Activated CD4-positive, CD25-positive, alpha-beta regulatory T cell treated with anti-CD3 and anti-CD28 coated beads, Interleukin-2, amount 50 U/mL, for 72 hours (primary cell): ENCODE measurements at regions not wholly inside any gene's neighbourhood (a gene's known extent, or its start where the extent isn't known, plus 50 kb on each side); places are given as distances from the start of the nearest gene placed in this dataset.

Experiments used
- DNase-seq: peaks from one replicate; pipeline ENCODE4 v3.0.0; 2021

DNA sequence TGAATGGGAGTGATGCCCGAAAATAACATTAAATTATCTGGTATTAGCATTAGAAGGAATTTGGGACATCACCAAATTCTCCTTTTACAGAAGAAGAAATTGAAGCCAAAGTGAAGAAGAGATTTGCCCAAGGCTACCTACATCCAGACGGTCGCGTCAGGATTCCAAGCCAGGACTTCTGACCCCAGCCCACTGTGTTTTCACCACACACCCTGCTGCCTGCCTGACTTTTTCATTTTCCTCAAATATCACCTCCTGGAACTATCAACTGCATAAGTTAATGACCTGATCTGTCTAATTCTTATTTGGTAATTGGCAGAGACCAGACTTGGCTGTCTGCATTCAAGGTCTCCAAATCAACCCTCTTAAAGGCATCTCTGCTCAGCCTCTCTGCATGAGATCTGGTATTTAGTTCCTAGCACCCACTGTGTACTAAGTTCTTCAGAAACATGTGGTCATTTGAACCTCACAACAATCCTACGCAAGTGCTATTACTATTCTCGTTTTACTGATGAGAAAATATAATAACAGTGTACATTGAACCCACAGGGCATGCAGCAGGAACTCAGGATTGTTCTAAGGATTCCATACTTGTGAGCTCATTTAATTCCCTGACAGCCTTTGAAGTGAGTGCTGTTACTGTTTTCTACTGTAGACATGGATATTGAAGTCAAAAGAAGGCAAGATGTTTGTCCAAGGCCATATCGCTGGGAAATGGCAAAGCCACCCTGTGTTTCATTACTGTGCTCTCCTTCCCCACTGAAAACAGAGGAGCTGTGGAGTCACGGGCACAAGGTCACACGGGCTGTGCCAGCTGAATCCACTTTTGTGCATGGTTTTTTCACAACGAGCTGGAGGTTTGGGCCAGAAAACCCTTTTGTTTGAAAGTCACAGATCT is 195.2 kb upstream of the C1QTNF7 start:
- no peak for DNase-seq

DNA sequence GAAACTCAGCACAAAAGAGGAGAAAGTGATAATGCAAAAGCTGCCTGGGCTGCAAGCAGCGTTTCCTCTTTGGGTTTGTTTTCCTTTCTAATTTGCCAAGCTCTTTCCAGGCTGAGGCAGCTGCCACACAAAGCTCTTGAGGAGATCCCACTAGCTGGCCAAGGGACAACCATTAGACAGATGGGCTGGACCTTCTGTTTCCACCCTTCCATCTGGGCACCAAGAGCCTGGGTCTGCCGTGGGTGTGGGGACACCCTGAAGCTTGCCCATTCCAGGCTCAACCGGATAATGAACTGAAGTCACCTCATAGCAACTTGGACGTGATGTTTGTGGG is 194.6 kb upstream of the C1QTNF7 start:
- no peak for DNase-seq

DNA sequence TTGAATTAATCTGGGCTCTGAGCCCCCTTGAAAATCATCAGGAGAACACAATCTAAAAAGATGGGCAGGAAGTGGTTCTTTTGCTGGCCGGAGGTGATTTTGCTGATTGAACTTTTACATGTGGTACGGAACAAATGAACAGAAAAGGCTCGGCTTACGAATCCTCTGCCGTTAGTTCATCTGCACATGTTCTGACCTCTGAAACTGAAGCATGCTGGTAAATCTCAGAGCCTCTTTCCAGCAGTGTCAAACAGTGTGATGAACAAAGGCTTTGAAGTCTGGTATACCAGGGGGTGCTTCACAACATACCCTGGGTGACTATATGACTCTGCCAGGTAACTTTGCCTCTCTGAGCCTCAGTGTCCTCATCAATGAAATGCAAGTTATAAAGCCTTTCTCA is 194.2 kb upstream of the C1QTNF7 start:
- no peak for DNase-seq

DNA sequence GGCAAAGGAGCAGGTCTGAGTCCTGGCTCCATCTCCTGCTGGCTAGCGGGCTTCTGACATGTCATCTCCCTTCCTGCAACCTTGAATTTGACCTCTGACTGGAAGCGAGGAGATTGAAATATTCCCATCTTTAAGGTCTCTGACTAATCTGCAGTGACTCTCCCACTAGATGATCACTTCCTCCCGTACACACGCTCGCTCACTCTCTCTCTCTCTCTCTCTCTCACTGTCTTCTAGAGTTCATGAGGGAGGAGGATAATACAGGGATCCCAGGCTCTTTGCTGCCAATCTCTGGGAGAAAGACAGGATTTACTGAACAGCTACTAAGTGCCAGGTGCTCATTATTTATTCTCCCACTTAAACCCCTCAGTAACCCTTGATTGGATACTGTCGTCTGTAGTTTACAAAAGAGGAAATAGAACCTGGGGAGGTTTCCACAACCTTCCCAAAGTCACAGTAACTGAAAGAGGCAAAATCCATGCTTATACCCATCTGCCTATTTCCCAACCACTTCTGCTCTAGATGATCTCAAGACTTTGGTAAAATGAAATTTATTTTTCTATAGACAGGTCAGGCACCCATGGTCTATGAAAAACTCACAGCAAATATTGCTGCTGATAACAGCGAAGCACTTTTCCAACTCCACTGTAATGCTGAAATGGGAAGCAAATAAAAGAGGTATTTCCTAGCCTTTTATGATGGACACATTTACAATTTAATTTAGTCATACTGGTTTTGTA is 193.5 kb upstream of the C1QTNF7 start:
- DNase-seq, result no peak

DNA sequence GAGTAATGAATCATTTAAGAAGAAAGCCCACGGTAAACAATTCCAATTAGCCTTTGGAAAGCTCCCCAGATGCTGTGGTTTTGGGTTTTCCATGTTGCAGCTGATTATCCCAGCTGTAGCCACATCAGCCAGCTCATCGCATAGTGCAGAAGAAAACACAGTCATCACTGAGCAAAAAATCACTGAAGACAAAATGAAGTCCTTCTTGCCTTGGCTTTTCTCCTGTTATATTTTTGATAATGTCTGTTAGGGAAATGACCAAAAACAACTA is 193.0 kb upstream of the C1QTNF7 start:
- DNase-seq, result no peak

DNA sequence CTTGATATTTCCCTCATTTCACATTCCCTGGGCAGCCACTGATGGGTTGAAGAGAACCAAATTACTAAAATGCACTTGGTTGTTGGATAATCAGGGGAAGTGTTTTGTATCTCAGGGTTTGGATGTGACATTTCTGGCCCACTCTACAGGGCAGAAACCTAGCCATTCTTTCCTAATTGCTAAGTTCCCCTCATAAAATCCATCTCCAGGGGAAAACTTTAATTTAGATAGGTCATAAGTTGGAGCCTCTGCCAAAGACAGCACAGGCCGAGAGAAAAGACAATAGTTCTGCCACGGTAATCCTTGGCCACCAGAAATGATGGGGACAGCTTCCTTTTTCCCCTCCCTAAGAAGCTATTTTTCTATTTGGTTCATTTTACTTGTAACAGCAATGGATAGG is 192.7 kb upstream of the C1QTNF7 start:
- no peak for DNase-seq

DNA sequence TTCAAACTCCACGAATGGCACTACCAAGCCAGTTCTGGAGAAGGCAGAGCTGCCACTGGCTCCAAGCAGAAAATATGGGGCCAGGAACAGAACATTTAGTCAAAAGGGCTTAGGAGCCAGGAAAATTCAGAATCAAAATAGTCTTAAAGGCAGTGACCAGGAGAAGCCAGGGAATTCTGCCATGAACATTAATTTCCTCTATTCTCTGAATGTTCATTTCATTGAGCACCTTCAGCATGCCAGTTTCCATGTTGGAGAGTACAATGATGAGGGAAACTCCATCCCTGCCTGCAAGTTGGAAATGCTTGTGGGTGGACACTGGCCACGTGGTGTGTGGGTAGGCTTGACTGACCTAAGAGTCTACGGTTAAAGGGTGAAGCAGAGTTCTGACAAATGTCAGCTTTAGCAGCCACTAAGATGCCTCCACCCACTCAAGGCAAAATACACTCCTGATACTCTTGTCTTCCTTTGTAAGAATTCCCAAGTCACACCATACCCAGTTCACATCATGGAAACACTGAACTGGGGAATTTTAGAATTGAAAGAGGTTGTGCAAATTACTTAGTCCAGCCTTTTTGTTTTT is 190.1 kb upstream of the C1QTNF7 start:
- no peak for DNase-seq

DNA sequence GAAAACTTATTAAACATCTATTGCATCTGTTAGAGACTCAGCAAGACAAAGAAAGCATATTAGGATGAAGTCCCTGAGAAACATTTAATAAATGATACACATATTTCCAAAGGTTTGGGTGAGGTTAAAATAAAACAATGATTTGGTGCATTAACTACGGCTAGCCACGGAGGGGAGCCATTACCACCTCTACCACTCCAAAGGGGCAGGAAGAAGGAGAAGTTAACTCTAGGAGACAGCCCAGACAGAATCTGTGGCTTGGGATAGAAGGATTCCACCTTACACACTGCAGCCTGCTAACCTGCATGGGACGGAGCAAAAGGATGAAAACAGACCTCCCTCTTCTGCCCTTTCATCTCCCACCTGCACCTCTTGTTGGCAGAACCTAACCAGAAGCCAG is 189.1 kb upstream of the C1QTNF7 start:
- no peak for DNase-seq

DNA sequence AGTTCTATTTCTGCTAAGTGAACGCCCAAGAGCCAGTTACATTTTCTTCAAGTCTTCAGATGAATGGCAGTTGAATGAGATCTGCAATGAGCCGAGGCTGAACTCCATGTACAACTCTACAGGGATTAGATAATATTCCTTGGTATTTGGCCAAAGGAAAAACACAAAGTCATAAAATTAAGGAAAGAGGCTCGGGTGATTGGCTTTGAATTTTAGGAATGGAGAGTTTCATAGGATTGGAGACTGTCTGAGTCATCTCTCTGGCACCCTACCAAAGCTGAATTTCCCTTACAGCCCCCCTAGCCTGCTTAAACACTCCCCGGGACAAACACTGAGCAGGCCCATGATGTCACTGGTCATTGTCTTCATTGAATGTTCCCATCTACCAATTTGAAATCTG is 188.0 kb upstream of the C1QTNF7 start:
- no peak for DNase-seq

DNA sequence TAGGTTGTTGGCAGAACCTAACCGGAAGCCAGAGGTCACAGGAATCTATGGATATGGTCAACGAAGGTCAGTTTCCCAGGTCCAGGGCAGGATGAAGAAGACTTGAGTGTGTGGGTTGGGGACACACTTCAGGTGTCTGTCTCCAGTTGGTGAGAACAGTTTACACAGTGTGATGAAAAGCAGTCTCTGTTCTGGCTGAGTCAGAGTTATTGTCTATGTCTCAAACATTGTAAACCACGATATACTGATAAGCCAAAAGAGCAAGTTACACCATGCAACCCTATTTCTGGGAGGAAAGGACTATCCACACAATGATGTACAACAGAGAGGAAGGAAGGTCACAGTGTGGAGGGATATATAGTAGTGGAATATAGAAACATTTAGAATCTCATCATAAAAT is 187.1 kb upstream of the C1QTNF7 start:
- no peak for DNase-seq

DNA sequence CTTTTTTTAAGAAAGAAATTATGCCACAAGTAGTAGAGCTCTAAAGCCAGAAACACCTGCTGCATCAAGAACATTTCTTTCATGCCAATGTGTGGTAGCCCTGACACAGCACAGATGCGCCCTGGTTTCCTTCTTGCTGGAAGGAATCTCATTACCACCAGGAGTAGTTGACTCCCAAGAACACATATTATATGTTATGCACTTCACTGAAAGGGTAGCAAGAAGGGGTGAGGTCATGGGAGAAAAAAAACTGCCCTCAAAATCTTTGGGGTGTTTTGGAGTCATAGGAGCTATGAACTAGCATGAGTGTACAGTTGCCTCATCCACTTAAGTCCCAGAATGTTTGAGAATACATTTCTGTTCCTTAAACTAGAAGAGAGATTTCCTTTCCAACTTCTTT is 185.8 kb upstream of the C1QTNF7 start:
- DNase-seq, result no peak

DNA sequence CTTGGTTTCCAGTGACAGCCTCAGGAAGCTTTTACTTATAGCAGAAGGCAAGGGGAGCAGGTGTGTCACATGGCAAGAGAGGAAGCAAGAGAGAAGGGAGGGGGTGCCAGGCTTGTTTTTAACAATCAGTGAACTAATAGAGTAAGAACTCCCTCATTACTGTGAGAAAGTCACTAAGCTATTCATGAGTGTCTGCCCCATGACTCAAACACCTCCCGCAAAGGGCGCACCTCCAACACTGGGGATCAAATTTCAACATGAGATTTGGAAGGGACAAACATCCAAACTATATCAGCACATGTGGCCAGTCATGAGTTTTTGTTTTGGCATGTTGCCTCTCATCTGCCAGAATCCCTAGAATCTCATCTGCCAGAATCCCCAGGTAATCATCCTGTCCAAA is 183.5 kb upstream of the C1QTNF7 start:
- DNase-seq, result no peak

DNA sequence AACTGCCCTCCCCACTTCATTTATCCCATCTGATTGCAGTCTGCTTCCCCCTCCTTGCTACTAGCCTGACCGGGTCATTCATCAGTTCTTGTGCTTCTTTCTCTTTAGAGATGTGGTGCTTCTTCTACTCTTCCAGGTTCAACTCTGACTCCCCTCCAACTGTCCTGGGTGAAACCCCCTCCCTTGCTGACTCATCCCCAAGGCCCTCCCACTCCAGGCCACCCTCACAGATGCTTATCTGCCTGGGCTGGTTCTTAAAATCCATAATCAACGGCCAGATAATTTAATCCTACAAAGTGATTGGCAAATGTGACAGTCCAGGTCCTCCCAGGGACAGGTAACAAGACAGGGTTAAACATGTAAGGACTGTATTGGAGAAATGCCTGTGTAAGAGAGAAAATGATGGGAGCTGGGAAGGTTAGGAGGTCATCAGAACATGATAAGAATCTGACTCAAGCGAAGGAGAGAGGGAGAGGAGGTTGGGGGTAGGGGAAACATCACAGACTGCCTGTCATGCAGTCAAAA is 182.8 kb upstream of the C1QTNF7 start:
- DNase-seq, result no peak

DNA sequence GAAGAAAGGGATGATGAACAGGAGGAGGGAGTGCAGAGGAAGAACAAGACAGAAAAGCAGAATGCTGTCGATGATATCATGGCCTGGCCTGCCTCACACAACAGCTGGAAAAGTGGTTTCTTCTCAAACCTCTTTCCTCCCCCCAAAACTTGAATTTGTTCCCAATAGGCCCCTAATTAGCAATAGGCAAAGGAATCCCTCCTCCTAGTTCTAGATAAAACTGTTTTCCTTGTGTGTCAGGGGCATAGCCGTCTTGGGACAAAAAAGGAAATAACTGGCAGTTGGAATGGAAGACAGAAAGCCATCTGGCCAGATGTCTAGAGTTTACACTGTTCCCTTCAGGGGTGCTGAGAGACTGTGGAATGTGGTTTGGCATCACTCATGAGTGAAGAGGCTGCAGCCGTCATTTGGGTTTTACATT is 177.8 kb upstream of the C1QTNF7 start:
- DNase-seq, result no peak

DNA sequence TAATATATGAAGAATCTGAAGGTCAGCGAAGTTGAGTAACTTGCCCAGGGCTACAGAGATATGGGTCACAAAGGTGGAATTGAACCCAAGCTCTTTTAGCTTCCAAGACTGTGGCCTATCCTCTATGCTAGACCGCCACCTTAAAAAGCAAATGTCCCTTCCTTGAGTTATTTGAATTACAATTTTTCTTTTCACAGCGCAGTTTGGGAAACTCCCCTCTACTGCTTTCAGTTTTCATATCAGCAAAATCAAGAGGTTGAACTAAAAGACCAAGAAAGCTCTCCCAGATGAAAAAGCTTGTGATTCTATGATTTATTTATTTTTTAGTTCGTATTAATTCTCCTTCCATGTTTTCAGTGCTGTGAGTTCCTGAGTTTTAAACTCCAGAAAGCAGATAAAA is 174.5 kb upstream of the C1QTNF7 start:
- no peak for DNase-seq

DNA sequence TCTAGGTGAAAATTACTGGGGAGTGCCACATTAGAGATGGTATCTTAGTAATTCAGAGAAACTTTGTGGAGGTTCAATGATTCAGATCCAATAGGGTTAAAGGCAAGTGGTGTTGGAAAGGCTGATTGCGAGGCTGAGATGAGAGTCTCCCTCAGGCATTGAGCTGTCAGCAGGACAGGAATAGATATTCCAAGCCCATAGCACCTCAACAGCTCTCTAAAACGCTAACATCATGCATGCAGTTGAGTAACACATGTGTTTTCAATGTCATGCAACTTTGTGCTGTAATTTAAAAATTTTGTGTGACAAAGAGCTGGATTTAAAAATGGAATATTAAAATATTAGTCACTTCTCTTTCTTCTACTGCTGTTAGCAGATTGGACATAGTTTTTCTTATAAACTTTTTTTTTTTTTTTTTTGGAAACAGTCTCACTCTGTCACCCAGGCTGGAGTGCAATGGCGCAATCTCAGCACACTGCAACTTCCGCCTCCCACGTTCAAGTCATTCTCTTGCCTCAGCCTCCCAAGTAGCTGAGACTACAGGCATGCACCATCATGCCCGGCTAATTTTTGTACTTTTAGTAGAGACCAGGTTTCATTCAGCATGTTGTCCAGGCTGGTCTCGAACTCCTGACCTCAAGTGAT is 173.5 kb upstream of the C1QTNF7 start:
- DNase-seq, result no peak

DNA sequence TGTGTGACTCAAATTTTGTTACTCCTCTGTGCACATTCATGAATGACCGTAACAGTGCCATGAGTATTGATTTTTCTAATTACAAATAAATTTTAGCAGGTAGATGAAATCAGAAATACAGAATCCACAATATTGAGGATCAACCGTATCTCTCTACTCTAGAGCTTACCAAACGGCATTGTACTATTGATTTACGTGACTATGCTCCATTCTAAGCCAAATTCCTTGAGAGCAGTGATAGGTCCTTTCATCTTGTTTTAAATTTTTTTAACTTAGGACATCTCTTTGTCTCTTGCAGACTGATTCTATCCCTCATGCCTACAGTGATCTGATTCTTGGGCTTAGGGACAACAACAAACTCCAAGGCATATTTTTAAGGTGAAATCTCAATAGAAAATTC is 172.3 kb upstream of the C1QTNF7 start:
- no peak for DNase-seq

DNA sequence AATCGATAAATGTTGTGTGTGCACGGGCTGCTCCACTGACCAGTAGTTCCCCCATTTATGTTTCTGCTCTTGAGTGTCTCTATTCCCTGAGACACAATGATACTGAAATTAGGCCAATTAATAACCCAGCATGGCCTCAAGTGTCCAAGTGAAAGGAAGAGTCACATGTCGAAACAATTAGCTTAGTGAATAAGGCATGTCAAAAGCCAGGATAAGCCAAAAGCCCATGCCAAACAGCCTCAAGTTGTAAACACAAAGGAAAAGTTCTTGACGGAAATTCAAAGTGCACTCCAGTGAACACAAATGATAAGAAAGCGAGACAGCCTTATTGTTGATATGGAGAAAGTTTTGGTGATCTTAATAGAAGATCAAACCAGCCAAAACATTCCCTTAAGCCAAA is 167.1 kb upstream of the C1QTNF7 start:
- DNase-seq, result no peak

DNA sequence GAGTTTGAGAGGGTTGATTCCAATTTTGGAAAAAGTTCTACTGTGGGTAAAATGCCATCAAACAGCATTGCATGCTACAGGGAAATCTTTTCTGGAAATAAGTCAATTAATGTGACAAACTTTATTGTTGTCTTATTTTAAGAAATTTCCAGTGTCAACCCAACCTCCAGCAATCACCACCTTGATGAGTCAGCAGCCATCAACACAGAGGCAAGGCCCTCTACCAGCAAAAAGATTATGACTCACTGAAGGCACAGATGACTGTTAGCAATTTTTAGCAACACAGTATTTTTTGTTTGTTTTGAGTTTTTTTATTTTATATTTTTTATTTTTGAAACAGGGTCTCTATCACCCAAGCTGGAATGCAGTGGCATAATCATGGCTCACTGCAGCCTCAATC is 165.4 kb upstream of the C1QTNF7 start:
- no peak for DNase-seq

DNA sequence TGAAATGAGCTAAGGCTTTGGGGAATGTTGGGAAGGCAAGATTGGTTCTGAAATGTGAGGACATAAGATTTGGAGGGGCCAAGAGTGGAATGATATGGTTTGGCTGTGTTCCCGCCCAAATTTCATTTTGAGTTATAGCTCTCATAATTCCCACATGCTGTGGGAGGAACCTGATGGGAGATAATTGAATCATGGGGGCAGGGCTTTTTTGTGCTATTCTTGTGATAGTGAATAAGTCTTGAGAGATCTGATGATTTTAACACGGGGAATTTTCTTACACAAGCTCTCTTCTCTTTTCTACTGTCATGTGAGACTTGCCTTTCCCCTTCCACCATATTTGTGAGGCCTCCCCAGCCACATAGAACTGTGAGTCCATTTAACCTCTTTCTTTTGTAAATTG is 157.6 kb upstream of the C1QTNF7 start:
- no peak for DNase-seq

DNA sequence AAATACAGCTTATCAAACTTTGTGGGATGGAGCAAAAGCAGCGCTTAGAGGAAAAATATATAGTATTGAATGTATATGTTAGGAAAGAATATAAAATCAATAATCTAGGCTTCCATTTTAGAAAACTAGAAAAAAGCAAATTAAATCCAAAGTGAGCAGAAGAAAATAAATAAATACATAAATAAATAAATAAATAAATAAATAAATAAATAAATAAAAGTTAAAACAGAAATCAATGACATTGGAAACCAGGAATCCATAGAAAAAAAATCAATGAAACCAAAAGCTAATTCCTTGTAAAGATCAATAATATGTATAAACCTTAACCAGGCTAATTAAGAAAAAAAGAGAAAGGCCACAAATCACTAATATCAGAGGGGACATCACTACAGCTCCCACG is 141.8 kb upstream of the C1QTNF7 start:
- no peak for DNase-seq

DNA sequence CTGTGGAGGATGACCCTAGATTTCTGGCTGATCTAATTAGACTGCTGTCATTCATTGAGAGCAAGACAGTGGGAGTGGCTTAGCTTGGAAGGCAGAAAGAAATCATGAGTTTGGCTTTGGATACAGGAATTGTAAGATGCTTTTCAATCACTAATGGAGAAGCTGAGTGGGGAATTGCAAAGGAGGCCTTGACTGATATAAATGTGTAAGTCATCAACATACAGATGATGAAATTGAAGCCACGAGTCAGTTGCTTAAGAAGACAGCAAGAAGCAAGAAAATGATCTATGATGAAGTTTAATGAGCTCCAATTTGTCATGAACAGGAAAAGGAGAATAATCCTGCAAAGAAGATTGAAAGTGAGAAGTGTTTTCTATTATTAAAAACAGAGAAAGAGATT is 136.7 kb upstream of the C1QTNF7 start:
- no peak for DNase-seq

DNA sequence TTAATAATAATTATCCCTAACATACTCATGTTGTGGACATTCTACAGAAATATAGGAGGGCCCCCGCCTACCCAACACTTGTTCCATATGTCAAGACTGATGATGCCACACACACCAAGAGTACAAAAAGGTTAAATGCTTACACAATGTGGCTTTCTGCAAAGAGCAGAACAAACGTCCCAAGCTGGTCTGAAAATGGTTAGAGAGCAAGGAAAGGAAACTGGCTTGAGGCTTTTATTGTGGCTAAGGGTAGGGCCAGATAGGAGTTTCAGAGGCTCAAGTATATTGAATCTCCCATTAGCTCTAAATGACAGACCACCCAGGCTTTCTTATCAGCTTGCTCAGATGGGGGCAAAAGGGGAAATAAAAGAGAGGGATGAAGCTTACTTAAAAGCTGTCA is 134.1 kb upstream of the C1QTNF7 start:
- no peak for DNase-seq

DNA sequence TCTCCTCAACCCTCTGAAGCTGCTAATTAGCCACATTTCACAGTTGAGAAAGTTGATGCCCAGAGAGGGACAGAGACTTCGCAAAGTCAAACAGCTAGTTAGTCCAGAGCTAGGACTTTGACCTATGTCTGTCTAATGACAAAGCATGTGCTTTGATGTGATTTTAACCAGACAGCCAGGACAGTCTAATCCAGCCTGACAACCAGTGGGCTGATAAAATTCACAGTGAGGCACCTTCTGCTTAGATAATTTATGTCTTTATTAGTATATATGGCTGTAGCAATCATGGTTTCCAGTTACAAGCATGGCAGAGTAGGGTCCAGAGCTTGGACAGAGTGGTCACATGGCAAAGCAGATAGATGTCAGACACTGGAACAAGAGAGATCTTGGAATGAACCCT is 133.6 kb upstream of the C1QTNF7 start:
- no peak for DNase-seq
